ENCODE measurements at regions not wholly inside any gene's neighbourhood (a gene's known extent, or its start where the extent isn't known, plus 50 kb on each side); places are given as distances from the start of the nearest gene placed in this dataset.

DNA sequence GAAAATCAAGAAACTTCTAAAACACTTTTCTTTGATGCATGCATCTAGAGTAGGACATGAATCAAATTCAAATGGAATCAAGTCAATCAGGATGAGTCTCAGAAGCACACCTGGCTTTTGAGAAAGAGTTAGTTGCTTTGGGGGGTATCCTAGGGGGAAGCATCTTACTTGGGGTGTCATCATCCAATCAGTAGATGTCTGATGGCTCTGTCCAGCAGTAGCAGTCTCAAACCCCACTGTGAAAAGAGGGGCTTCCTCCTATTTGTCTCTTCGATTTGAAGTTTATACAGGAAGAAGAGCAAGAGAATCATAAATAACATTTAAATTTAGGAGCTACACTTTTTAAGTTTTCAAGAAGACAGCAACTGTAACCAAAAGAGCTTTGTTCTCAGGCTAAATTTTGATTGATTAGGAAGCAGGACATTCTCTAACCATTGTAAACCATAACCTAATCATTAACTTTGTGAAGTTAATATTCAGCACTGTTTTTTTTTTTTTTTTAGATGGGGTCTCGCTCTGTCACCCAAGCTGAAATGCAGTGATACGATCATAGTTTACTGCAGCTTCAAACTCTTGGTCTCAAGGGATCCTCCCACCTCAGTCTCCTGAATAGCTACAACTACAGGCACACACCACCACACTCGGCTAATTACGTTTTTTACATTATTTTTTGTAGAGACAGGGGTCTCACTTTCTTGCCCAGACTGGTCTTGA lies 614.7 kb downstream of the CSNK1G3 start (continued):
- TF ChIP-seq, protein P1, sequence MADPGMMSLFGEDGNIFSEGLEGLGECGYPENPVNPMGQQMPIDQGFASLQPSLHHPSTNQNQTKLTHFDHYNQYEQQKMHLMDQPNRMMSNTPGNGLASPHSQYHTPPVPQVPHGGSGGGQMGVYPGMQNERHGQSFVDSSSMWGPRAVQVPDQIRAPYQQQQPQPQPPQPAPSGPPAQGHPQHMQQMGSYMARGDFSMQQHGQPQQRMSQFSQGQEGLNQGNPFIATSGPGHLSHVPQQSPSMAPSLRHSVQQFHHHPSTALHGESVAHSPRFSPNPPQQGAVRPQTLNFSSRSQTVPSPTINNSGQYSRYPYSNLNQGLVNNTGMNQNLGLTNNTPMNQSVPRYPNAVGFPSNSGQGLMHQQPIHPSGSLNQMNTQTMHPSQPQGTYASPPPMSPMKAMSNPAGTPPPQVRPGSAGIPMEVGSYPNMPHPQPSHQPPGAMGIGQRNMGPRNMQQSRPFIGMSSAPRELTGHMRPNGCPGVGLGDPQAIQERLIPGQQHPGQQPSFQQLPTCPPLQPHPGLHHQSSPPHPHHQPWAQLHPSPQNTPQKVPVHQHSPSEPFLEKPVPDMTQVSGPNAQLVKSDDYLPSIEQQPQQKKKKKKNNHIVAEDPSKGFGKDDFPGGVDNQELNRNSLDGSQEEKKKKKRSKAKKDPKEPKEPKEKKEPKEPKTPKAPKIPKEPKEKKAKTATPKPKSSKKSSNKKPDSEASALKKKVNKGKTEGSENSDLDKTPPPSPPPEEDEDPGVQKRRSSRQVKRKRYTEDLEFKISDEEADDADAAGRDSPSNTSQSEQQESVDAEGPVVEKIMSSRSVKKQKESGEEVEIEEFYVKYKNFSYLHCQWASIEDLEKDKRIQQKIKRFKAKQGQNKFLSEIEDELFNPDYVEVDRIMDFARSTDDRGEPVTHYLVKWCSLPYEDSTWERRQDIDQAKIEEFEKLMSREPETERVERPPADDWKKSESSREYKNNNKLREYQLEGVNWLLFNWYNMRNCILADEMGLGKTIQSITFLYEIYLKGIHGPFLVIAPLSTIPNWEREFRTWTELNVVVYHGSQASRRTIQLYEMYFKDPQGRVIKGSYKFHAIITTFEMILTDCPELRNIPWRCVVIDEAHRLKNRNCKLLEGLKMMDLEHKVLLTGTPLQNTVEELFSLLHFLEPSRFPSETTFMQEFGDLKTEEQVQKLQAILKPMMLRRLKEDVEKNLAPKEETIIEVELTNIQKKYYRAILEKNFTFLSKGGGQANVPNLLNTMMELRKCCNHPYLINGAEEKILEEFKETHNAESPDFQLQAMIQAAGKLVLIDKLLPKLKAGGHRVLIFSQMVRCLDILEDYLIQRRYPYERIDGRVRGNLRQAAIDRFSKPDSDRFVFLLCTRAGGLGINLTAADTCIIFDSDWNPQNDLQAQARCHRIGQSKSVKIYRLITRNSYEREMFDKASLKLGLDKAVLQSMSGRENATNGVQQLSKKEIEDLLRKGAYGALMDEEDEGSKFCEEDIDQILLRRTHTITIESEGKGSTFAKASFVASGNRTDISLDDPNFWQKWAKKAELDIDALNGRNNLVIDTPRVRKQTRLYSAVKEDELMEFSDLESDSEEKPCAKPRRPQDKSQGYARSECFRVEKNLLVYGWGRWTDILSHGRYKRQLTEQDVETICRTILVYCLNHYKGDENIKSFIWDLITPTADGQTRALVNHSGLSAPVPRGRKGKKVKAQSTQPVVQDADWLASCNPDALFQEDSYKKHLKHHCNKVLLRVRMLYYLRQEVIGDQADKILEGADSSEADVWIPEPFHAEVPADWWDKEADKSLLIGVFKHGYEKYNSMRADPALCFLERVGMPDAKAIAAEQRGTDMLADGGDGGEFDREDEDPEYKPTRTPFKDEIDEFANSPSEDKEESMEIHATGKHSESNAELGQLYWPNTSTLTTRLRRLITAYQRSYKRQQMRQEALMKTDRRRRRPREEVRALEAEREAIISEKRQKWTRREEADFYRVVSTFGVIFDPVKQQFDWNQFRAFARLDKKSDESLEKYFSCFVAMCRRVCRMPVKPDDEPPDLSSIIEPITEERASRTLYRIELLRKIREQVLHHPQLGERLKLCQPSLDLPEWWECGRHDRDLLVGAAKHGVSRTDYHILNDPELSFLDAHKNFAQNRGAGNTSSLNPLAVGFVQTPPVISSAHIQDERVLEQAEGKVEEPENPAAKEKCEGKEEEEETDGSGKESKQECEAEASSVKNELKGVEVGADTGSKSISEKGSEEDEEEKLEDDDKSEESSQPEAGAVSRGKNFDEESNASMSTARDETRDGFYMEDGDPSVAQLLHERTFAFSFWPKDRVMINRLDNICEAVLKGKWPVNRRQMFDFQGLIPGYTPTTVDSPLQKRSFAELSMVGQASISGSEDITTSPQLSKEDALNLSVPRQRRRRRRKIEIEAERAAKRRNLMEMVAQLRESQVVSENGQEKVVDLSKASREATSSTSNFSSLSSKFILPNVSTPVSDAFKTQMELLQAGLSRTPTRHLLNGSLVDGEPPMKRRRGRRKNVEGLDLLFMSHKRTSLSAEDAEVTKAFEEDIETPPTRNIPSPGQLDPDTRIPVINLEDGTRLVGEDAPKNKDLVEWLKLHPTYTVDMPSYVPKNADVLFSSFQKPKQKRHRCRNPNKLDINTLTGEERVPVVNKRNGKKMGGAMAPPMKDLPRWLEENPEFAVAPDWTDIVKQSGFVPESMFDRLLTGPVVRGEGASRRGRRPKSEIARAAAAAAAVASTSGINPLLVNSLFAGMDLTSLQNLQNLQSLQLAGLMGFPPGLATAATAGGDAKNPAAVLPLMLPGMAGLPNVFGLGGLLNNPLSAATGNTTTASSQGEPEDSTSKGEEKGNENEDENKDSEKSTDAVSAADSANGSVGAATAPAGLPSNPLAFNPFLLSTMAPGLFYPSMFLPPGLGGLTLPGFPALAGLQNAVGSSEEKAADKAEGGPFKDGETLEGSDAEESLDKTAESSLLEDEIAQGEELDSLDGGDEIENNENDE (IDR thresholded peaks at IDR 0.05; ENCODE audit: insufficient replicate concordance, low read length) = no peak
- no peak for TF ChIP-seq JUN (IDR thresholded peaks at IDR 0.05; ENCODE audit: low read depth, low read length)
- TF ChIP-seq POLR2AphosphoS5 (IDR thresholded peaks at IDR 0.05; ENCODE audit: low read depth, low read length) = no peak
- TF ChIP-seq POU5F1 (IDR thresholded peaks at IDR 0.05; ENCODE audit: low read depth, low read length) = no peak
- TF ChIP-seq EP300 (IDR thresholded peaks at IDR 0.05; ENCODE audit: borderline replicate concordance in 1 of 2, low read depth in 2 of 2, low read length in 2 of 2) = no peak
- TF ChIP-seq RBBP5 (IDR thresholded peaks at IDR 0.05; ENCODE audit: borderline replicate concordance, low read depth, low read length) = no peak
- no peak for TF ChIP-seq CTBP2 (IDR thresholded peaks at IDR 0.05; ENCODE audit: borderline replicate concordance, insufficient read depth, insufficient read length, low read length)
- no peak for TF ChIP-seq SIN3A (conservative IDR thresholded peaks at IDR 0.05 in 1 of 2, IDR thresholded peaks at IDR 0.05 in 1 of 2; ENCODE audit: low read depth in 1 of 2, low read length in 2 of 2)

All from H1 (cell line).